ENCODE measurements at regions not wholly inside any gene's neighbourhood (a gene's known extent, or its start where the extent isn't known, plus 50 kb on each side); places are given as distances from the start of the nearest gene placed in this dataset.

DNA sequence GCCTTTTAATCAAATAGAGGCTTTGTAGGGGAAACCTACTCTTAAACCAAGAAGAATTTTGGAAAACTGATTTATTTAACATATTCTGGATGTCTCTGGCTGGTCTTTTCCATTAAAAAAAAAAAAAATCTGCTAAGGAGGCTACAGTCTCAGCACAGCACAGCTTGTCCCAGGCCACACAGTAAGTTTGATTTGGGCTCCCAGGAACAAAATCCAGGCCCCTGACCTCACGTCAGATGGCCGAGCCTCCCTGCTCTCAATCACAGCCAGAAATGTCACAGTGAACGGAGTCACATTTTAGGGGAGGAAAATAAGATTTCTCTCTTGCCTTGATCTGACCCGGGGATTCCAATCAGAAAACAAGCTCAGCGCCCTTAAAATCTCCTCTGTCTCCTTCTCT, 72.9 kb upstream of the TBX5 start:
- POLR2A ChIA-PET (ENCODE audit: low non-redundant PET): no interaction called here
- Histone ChIP-seq H3K36me3 (ENCODE audit: insufficient read depth, low read length, poor library complexity, severe bottlenecking) (no peaks in the 10 kb centered on the region), H3K27me3 (replicated peaks; ENCODE audit: insufficient read depth, low read depth, low read length, poor library complexity) (peaks cover 53% of the 10 kb centered on the region), H3K27ac (ENCODE audit: low read depth, low read length, poor library complexity, severe bottlenecking) (no peak overlapping the region), H3K4me3 (ENCODE audit: low read depth, low read length, poor library complexity, severe bottlenecking) (no peak overlapping the region), H3K4me1 (ENCODE audit: insufficient read depth, low read length, poor library complexity, severe bottlenecking) (no peaks in the 10 kb centered on the region), H3K9me3 (ENCODE audit: low read depth, low read length, poor library complexity, severe bottlenecking) (no peaks in the 10 kb centered on the region)
- no peak for DNase-seq (ENCODE audit: low spot score)
- intact Hi-C loops (cut with micrococcal nuclease; ENCODE audit: unreplicated experiment): loop anchor here (10.0 kb wide), 1 partner anchor 494 kb away; no protein-coding TSS in a partner anchor
- no TSS peak for BruUV-seq (replicated peaks)
- TF ChIP-seq CTCF (conservative IDR thresholded peaks at IDR 0.05; ENCODE audit: low read depth, low read length): no peak
- no peak for TF ChIP-seq EZH2 (IDR thresholded peaks at IDR 0.05; ENCODE audit: borderline replicate concordance, low read depth, low read length, poor library complexity, severe bottlenecking)
- CTCF ChIA-PET: interaction anchor here (0.8 kb wide), 1 partner anchor 499 kb away, joined by 3 read pairs; no protein-coding TSS in a partner anchor

- CTCF ChIA-PET: interaction anchor here (0.8 kb wide), 1 partner anchor 498 kb away, joined by 3 read pairs; no protein-coding TSS in a partner anchor
- POLR2A ChIA-PET (ENCODE audit: low non-redundant PET): no interaction called here
- intact Hi-C loops (cut with micrococcal nuclease; ENCODE audit: unreplicated experiment): loop anchor here (2.0 to 10.0 kb wide), 2 partner anchors 311 to 493 kb away; no protein-coding TSS in a partner anchor
- Histone ChIP-seq H3K4me1 (ENCODE audit: insufficient read depth, low read length, poor library complexity, severe bottlenecking) (no peaks in the 10 kb centered on the region), H3K27ac (ENCODE audit: low read depth, low read length, poor library complexity, severe bottlenecking) (no peak overlapping the region), H3K4me3 (ENCODE audit: low read depth, low read length, poor library complexity, severe bottlenecking) (no peak overlapping the region), H3K9me3 (ENCODE audit: low read depth, low read length, poor library complexity, severe bottlenecking) (no peaks in the 10 kb centered on the region), H3K27me3 (replicated peaks; ENCODE audit: insufficient read depth, low read depth, low read length, poor library complexity) (peaks cover 56% of the 10 kb centered on the region), H3K36me3 (ENCODE audit: insufficient read depth, low read length, poor library complexity, severe bottlenecking) (no peaks in the 10 kb centered on the region)
- TF ChIP-seq CTCF (conservative IDR thresholded peaks at IDR 0.05; ENCODE audit: low read depth, low read length): no peak
- TF ChIP-seq EZH2 (IDR thresholded peaks at IDR 0.05; ENCODE audit: borderline replicate concordance, low read depth, low read length, poor library complexity, severe bottlenecking): no peak
- BruUV-seq (replicated peaks): no TSS peak
- no peak for DNase-seq (ENCODE audit: low spot score)
Measured at GRCh38 chr12:114477989-114478395, 72.0 kb upstream of the TBX5 start.

DNA sequence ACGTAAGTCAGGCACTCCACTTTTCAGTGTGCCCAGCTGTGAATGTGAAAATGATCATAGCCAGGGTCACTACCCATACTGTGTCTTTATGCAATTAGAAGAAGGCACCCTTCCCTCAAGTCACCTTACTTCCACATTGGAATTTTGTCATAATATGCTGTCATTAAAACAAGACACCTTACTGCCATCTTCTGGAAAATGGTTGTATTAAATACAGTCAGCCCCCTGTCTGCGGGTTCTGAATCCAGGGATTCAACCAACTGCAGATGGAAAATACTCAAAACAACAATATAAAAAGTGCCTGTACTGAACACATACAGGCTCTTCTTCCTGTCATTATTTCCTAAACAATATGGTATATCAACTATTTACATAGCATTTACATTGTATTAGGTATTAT, 70.2 kb upstream of the TBX5 start:
- Histone ChIP-seq H3K9me3 (ENCODE audit: low read depth, low read length, poor library complexity, severe bottlenecking) (no peaks in the 10 kb centered on the region), H3K27me3 (replicated peaks; ENCODE audit: insufficient read depth, low read depth, low read length, poor library complexity) (peaks cover 44% of the 10 kb centered on the region), H3K27ac (ENCODE audit: low read depth, low read length, poor library complexity, severe bottlenecking) (no peak overlapping the region), H3K36me3 (ENCODE audit: insufficient read depth, low read length, poor library complexity, severe bottlenecking) (no peaks in the 10 kb centered on the region), H3K4me3 (ENCODE audit: low read depth, low read length, poor library complexity, severe bottlenecking) (no peak overlapping the region), H3K4me1 (ENCODE audit: insufficient read depth, low read length, poor library complexity, severe bottlenecking) (no peaks in the 10 kb centered on the region)
- TF ChIP-seq EZH2 (IDR thresholded peaks at IDR 0.05; ENCODE audit: borderline replicate concordance, low read depth, low read length, poor library complexity, severe bottlenecking) (no peak), CTCF (conservative IDR thresholded peaks at IDR 0.05; ENCODE audit: low read depth, low read length) (peak; percentile 50)
- DNase-seq (ENCODE audit: low spot score): peak; percentile 41
- no TSS peak for BruUV-seq (replicated peaks)
- intact Hi-C loops (cut with micrococcal nuclease; ENCODE audit: unreplicated experiment): loop anchor here (2.0 to 10.0 kb wide), 2 partner anchors 309 to 491 kb away; no protein-coding TSS in a partner anchor
- CTCF ChIA-PET: interaction anchor here (2.2 kb wide), 1 partner anchor 496 kb away, joined by 12 read pairs; no protein-coding TSS in a partner anchor
- POLR2A ChIA-PET (ENCODE audit: low non-redundant PET): no interaction called here

Measured in A673 (cell line).